ENCODE measurements at regions not wholly inside any gene's neighbourhood (a gene's known extent, or its start where the extent isn't known, plus 50 kb on each side); places are given as distances from the start of the nearest gene placed in this dataset.

GRCh38 chr3:64311424-64312061 lies 86.3 kb upstream of the PRICKLE2 start:
- no peaks in the 10 kb centered on the region for H3K9me3 ChIP-seq (ENCODE audit: low read depth, low read length)
- H3K27me3 ChIP-seq (ENCODE audit: insufficient read depth, low read length), result no peaks in the 10 kb centered on the region
- no peak overlapping the region for H3K4me3 ChIP-seq (ENCODE audit: low read length)
- H3K4me1 ChIP-seq (ENCODE audit: insufficient read depth, low read length), result no peaks in the 10 kb centered on the region

- Histone ChIP-seq H3K27me3 (ENCODE audit: insufficient read depth, low read length) (no peaks in the 10 kb centered on the region), H3K9me3 (ENCODE audit: low read depth, low read length) (no peaks in the 10 kb centered on the region), H3K4me3 (ENCODE audit: low read length) (no peak overlapping the region), H3K4me1 (ENCODE audit: insufficient read depth, low read length) (no peaks in the 10 kb centered on the region)
Measured at GRCh38 chr3:64308931-64309330, 83.7 kb upstream of the PRICKLE2 start.

GRCh38 chr3:64306745-64307144 lies 81.5 kb upstream of the PRICKLE2 start:
- Histone ChIP-seq H3K4me3 (ENCODE audit: low read length) (no peak overlapping the region), H3K4me1 (ENCODE audit: insufficient read depth, low read length) (no peaks in the 10 kb centered on the region), H3K27me3 (ENCODE audit: insufficient read depth, low read length) (no peaks in the 10 kb centered on the region), H3K9me3 (ENCODE audit: low read depth, low read length) (no peaks in the 10 kb centered on the region)

- Histone ChIP-seq H3K4me3 (ENCODE audit: low read length) (no peak overlapping the region), H3K27me3 (ENCODE audit: insufficient read depth, low read length) (no peaks in the 10 kb centered on the region), H3K9me3 (ENCODE audit: low read depth, low read length) (no peaks in the 10 kb centered on the region), H3K4me1 (ENCODE audit: insufficient read depth, low read length) (no peaks in the 10 kb centered on the region)
Measured at GRCh38 chr3:64305731-64306130, 80.5 kb upstream of the PRICKLE2 start.

GRCh38 chr3:64304828-64305410 lies 79.7 kb upstream of the PRICKLE2 start:
- Histone ChIP-seq H3K4me3 (ENCODE audit: low read length) (no peak overlapping the region), H3K4me1 (ENCODE audit: insufficient read depth, low read length) (no peaks in the 10 kb centered on the region), H3K27me3 (ENCODE audit: insufficient read depth, low read length) (no peaks in the 10 kb centered on the region), H3K9me3 (ENCODE audit: low read depth, low read length) (no peaks in the 10 kb centered on the region)

GRCh38 chr3:64303881-64304280 lies 78.6 kb upstream of the PRICKLE2 start:
- no peaks in the 10 kb centered on the region for H3K27me3 ChIP-seq (ENCODE audit: insufficient read depth, low read length)
- no peak overlapping the region for H3K4me3 ChIP-seq (ENCODE audit: low read length)
- H3K9me3 ChIP-seq (ENCODE audit: low read depth, low read length), result no peaks in the 10 kb centered on the region
- no peaks in the 10 kb centered on the region for H3K4me1 ChIP-seq (ENCODE audit: insufficient read depth, low read length)

GRCh38 chr3:64303401-64303800 lies 78.1 kb upstream of the PRICKLE2 start:
- no peaks in the 10 kb centered on the region for H3K9me3 ChIP-seq (ENCODE audit: low read depth, low read length)
- no peaks in the 10 kb centered on the region for H3K4me1 ChIP-seq (ENCODE audit: insufficient read depth, low read length)
- no peak overlapping the region for H3K4me3 ChIP-seq (ENCODE audit: low read length)
- no peaks in the 10 kb centered on the region for H3K27me3 ChIP-seq (ENCODE audit: insufficient read depth, low read length)

- no peaks in the 10 kb centered on the region for H3K27me3 ChIP-seq (ENCODE audit: insufficient read depth, low read length)
- no peaks in the 10 kb centered on the region for H3K4me1 ChIP-seq (ENCODE audit: insufficient read depth, low read length)
- no peak overlapping the region for H3K4me3 ChIP-seq (ENCODE audit: low read length)
Measured at GRCh38 chr3:64301476-64301875, 76.2 kb upstream of the PRICKLE2 start.

GRCh38 chr3:64300790-64301423 lies 75.6 kb upstream of the PRICKLE2 start:
- no peaks in the 10 kb centered on the region for H3K4me1 ChIP-seq (ENCODE audit: insufficient read depth, low read length)
- H3K27me3 ChIP-seq (ENCODE audit: insufficient read depth, low read length), result no peaks in the 10 kb centered on the region
- H3K4me3 ChIP-seq (ENCODE audit: low read length), result no peak overlapping the region
- peaks cover 7% of the 10 kb centered on the region for H3K9me3 ChIP-seq (ENCODE audit: low read depth, low read length)

More at GRCh38 chr3:64301476-64301875, 76.2 kb upstream of the PRICKLE2 start:
- peaks cover 7% of the 10 kb centered on the region for H3K9me3 ChIP-seq (ENCODE audit: low read depth, low read length)

- no peaks in the 10 kb centered on the region for H3K4me1 ChIP-seq (ENCODE audit: insufficient read depth, low read length)
- H3K4me3 ChIP-seq (ENCODE audit: low read length), result no peak overlapping the region
- peaks cover 7% of the 10 kb centered on the region for H3K9me3 ChIP-seq (ENCODE audit: low read depth, low read length)
Measured at GRCh38 chr3:64299206-64299605, 73.9 kb upstream of the PRICKLE2 start.

GRCh38 chr3:64297563-64297962 lies 72.3 kb upstream of the PRICKLE2 start:
- no peak overlapping the region for H3K4me3 ChIP-seq (ENCODE audit: low read length)

More at GRCh38 chr3:64299206-64299605, 73.9 kb upstream of the PRICKLE2 start:
- no peaks in the 10 kb centered on the region for H3K27me3 ChIP-seq (ENCODE audit: insufficient read depth, low read length)

GRCh38 chr3:64295594-64295993 lies 70.3 kb upstream of the PRICKLE2 start:
- Histone ChIP-seq H3K4me1 (ENCODE audit: insufficient read depth, low read length) (no peaks in the 10 kb centered on the region), H3K27me3 (ENCODE audit: insufficient read depth, low read length) (no peaks in the 10 kb centered on the region), H3K9me3 (ENCODE audit: low read depth, low read length) (peaks cover 7% of the 10 kb centered on the region), H3K4me3 (ENCODE audit: low read length) (no peak overlapping the region)

More at GRCh38 chr3:64297563-64297962, 72.3 kb upstream of the PRICKLE2 start:
- no peaks in the 10 kb centered on the region for H3K4me1 ChIP-seq (ENCODE audit: insufficient read depth, low read length)
- H3K27me3 ChIP-seq (ENCODE audit: insufficient read depth, low read length), result no peaks in the 10 kb centered on the region
- peaks cover 7% of the 10 kb centered on the region for H3K9me3 ChIP-seq (ENCODE audit: low read depth, low read length)

GRCh38 chr3:64294771-64295170 lies 69.5 kb upstream of the PRICKLE2 start:
- Histone ChIP-seq H3K27me3 (ENCODE audit: insufficient read depth, low read length) (no peaks in the 10 kb centered on the region), H3K4me3 (ENCODE audit: low read length) (no peak overlapping the region), H3K9me3 (ENCODE audit: low read depth, low read length) (peaks cover 7% of the 10 kb centered on the region), H3K4me1 (ENCODE audit: insufficient read depth, low read length) (no peaks in the 10 kb centered on the region)

GRCh38 chr3:64293121-64293520 lies 67.9 kb upstream of the PRICKLE2 start:
- Histone ChIP-seq H3K27me3 (ENCODE audit: insufficient read depth, low read length) (no peaks in the 10 kb centered on the region), H3K9me3 (ENCODE audit: low read depth, low read length) (peaks cover 7% of the 10 kb centered on the region), H3K4me1 (ENCODE audit: insufficient read depth, low read length) (no peaks in the 10 kb centered on the region), H3K4me3 (ENCODE audit: low read length) (no peak overlapping the region)

GRCh38 chr3:64291956-64292355 lies 66.7 kb upstream of the PRICKLE2 start:
- Histone ChIP-seq H3K9me3 (ENCODE audit: low read depth, low read length) (peaks cover under 1% of the 10 kb centered on the region), H3K4me3 (ENCODE audit: low read length) (no peak overlapping the region), H3K4me1 (ENCODE audit: insufficient read depth, low read length) (no peaks in the 10 kb centered on the region), H3K27me3 (ENCODE audit: insufficient read depth, low read length) (no peaks in the 10 kb centered on the region)

GRCh38 chr3:64291345-64291744 lies 66.1 kb upstream of the PRICKLE2 start:
- Histone ChIP-seq H3K4me1 (ENCODE audit: insufficient read depth, low read length) (no peaks in the 10 kb centered on the region), H3K4me3 (ENCODE audit: low read length) (no peak overlapping the region), H3K9me3 (ENCODE audit: low read depth, low read length) (no peaks in the 10 kb centered on the region), H3K27me3 (ENCODE audit: insufficient read depth, low read length) (no peaks in the 10 kb centered on the region)

Measured in mononuclear cell (primary cell).